Prostate gland (tissue), 2 donors: ENCODE measurements at regions not wholly inside any gene's neighbourhood (a gene's known extent, or its start where the extent isn't known, plus 50 kb on each side); places are given as distances from the start of the nearest gene placed in this dataset.

Experiments used
- CTCF ChIP-seq, 4 experiments: fragments of 200-600 bp in 2 of 4; fragments of 450-650 bp in 2 of 4; sonication (generic) in 2 of 4; IDR thresholded peaks; 1 replicate in 3 of 4; 2 replicates in 1 of 4; pipeline ENCODE4 v1.5.1; 2016 to 2019; ENCODE audit warnings: antibody characterized with exemption in 4 of 4, mild to moderate bottlenecking in 2 of 4, moderate library complexity in 2 of 4
- POLR2A ChIP-seq: fragments of 450-650 bp; IDR thresholded peaks from one replicate; pipeline ENCODE4 v1.6.1; 2016; ENCODE audit warnings: antibody characterized with exemption, mild to moderate bottlenecking
- POLR2AphosphoS5 ChIP-seq: sonication (generic); formaldehyde crosslinking; IDR thresholded peaks from one replicate; pipeline ENCODE4 v1.6.1; 2017; ENCODE audit warnings: antibody characterized with exemption

DNA sequence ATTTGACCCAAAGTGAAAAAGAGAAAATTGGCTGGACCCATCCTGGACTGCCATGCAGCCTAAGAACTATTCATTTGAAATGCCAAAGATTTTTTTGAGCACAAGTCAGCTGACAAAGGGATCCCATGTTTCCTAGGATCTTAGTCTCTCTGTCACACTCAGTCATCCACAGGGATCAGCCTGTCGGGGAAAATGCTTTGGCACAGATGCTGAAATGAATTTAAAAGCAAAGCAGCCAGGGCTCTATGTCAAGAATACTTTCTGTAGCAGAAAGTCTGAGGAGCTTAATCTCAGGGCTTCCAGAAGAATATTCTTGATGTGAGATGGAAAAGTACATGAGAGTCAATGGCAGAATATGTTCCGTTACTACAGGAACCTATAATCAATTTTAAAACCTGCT lies 1900.8 kb downstream of the MRPL39 start:
- TF ChIP-seq CTCF (IDR thresholded peaks at IDR 0.05): no peak
- no peak for TF ChIP-seq POLR2A
- TF ChIP-seq POLR2AphosphoS5: no peak
